Endothelial cell of umbilical vein (primary cell): ENCODE measurements at regions not wholly inside any gene's neighbourhood (a gene's known extent, or its start where the extent isn't known, plus 50 kb on each side); places are given as distances from the start of the nearest gene placed in this dataset.

Source experiments
- BruUV-seq: library from RNA; stranded (reverse); fragments of 400-500 nt; replicated peaks from 2 replicates; lab custom pipeline; 2021; lab: Mats Ljungman, UMichigan
- CTCF ChIA-PET: fragments of 300-600, 350-600 bp; sonication (Branson Sonifier 250); formaldehyde crosslinking; loops from one replicate; lab custom pipeline; 2021; ENCODE audit warnings: antibody characterized with exemption, inconsistent platforms; lab: Charles Lee
- POLR2A ChIA-PET: fragments of 300-600, 350-600 bp; sonication (Branson Sonifier 250); formaldehyde crosslinking; loops from one replicate; lab custom pipeline; 2021; ENCODE audit warnings: antibody characterized with exemption, inconsistent platforms; lab: Charles Lee
- DNase-seq: peaks from one replicate; pipeline ENCODE4 v3.0.0-alpha.2; 2011; ENCODE audit warnings: low read depth, low spot score
- FAIRE-seq: peaks from 2 replicates; lab custom pipeline; 2011; peaks lifted over from hg19 to GRCh38; lab: Jason Lieb, UNC
- H2AFZ ChIP-seq: 2 replicates; pipeline ENCODE4 v1.6.0; 2012; ENCODE audit warnings: low read depth, low read length, control low read depth, inconsistent platforms
- H3K27ac ChIP-seq: 2 replicates; pipeline ENCODE4 v1.5.1; 2011; ENCODE audit warnings: low read depth, mild to moderate bottlenecking, control low read depth, low read length, moderate library complexity; ENCODE audit not compliant: insufficient read depth
- H3K27me3 ChIP-seq, 2 experiments: 2 replicates each; pipeline versions ENCODE4 v1.6.0 to v1.6.1; 2011; ENCODE audit warnings: low read length in 2 of 2, mixed read lengths in 1 of 2; ENCODE audit not compliant: control insufficient read depth in 2 of 2, insufficient read depth in 2 of 2
- H3K36me3 ChIP-seq, 2 experiments: 2 replicates in 1 of 2; 3 replicates in 1 of 2; pipeline ENCODE4 v1.5.1; 2011; ENCODE audit warnings: low read length in 2 of 2, mild to moderate bottlenecking in 1 of 2, moderate library complexity in 1 of 2; ENCODE audit not compliant: control insufficient read depth in 2 of 2, insufficient read depth in 2 of 2; ENCODE audit errors: extremely low read depth in 1 of 2
- H3K4me1 ChIP-seq: 3 replicates; pipeline ENCODE4 v1.5.1; 2011; ENCODE audit warnings: mild to moderate bottlenecking, low read length; ENCODE audit not compliant: control insufficient read depth, insufficient read depth; ENCODE audit errors: extremely low read depth
- H3K4me2 ChIP-seq: 2 replicates; pipeline ENCODE4 v1.6.1; 2011; ENCODE audit warnings: low read length, control low read depth, mixed read lengths; ENCODE audit not compliant: insufficient read depth
- H3K4me3 ChIP-seq, 3 experiments: fragments of 200-600 bp in 1 of 3; sonication (generic), shearing (Covaris generic) in 1 of 3; replicated peaks in 1 of 3; 2 replicates each; pipeline ENCODE4 v1.5.1; 2011 to 2016; ENCODE audit warnings: control low read depth in 3 of 3, low read length in 3 of 3, mild to moderate bottlenecking in 2 of 3, inconsistent platforms in 1 of 3, low read depth in 1 of 3, moderate library complexity in 1 of 3; ENCODE audit not compliant: insufficient read depth in 1 of 3
- H3K79me2 ChIP-seq: 2 replicates; pipeline ENCODE4 v1.6.0; 2012; ENCODE audit warnings: low read length, inconsistent platforms; ENCODE audit not compliant: control insufficient read depth, insufficient read depth
- H3K9ac ChIP-seq: replicated peaks from 2 replicates; pipeline ENCODE3; 2011; ENCODE audit warnings: low read length, control low read depth; ENCODE audit not compliant: insufficient read depth; ENCODE audit errors: extremely low read depth
- H3K9me1 ChIP-seq: replicated peaks from 3 replicates; pipeline ENCODE4 v1.6.0; 2011; ENCODE audit warnings: mild to moderate bottlenecking, low read length; ENCODE audit not compliant: control insufficient read depth, insufficient read depth; ENCODE audit errors: extremely low read depth
- H3K9me3 ChIP-seq: replicated peaks from 2 replicates; pipeline ENCODE4 v1.5.1; 2012; ENCODE audit warnings: low read length, inconsistent platforms; ENCODE audit not compliant: control insufficient read depth, insufficient read depth
- H4K20me1 ChIP-seq: replicated peaks from 2 replicates; pipeline ENCODE3; 2011; ENCODE audit warnings: mild to moderate bottlenecking, low read length; ENCODE audit not compliant: control insufficient read depth, insufficient read depth; ENCODE audit errors: extremely low read depth
- CTCF ChIP-seq, 2 donors: IDR thresholded peaks; 1 replicate in 1 of 2; 2 replicates in 1 of 2; pipeline ENCODE4 v1.5.1; 2011; ENCODE audit warnings: low read length in 2 of 2, mild to moderate bottlenecking in 2 of 2, moderate library complexity in 2 of 2, control low read depth in 1 of 2, inconsistent platforms in 1 of 2, low read depth in 1 of 2; ENCODE audit not compliant: insufficient read depth in 1 of 2; ENCODE audit errors: extremely low read depth in 1 of 2
- EZH2 ChIP-seq: IDR thresholded peaks from 2 replicates; pipeline ENCODE4 v1.6.1; 2012; ENCODE audit warnings: borderline replicate concordance, low read depth, mild to moderate bottlenecking, moderate library complexity, low read length, inconsistent platforms; ENCODE audit not compliant: severe bottlenecking
- FOS ChIP-seq: IDR thresholded peaks from 2 replicates; pipeline ENCODE4 v1.6.1; 2011; ENCODE audit warnings: mild to moderate bottlenecking, low read length, moderate library complexity, borderline replicate concordance; ENCODE audit not compliant: insufficient read depth
- GATA2 ChIP-seq: IDR thresholded peaks from 2 replicates; pipeline ENCODE4 v1.7.0; 2011; ENCODE audit warnings: low read depth, mild to moderate bottlenecking, moderate library complexity, mixed read lengths, low read length; ENCODE audit not compliant: insufficient read length, insufficient read depth
- JUN ChIP-seq: IDR thresholded peaks from 2 replicates; pipeline ENCODE4 v1.6.1; 2011; ENCODE audit warnings: borderline replicate concordance, low read depth; ENCODE audit not compliant: insufficient read length, insufficient read depth
- MAX ChIP-seq: IDR thresholded peaks from 2 replicates; pipeline ENCODE4 v1.6.1; 2011; ENCODE audit not compliant: insufficient read depth, insufficient read length
- MYC ChIP-seq: IDR thresholded peaks from one replicate; pipeline ENCODE4 v1.6.1; 2011; ENCODE audit warnings: mild to moderate bottlenecking, low read depth, low read length
- POLR2A ChIP-seq: IDR thresholded peaks from 2 replicates; pipeline ENCODE4 v1.6.1; 2012; ENCODE audit warnings: low read depth, mild to moderate bottlenecking, control low read depth, low read length
- POLR2AphosphoS5 ChIP-seq: IDR thresholded peaks from 2 replicates; pipeline ENCODE4 v1.6.1; 2012; ENCODE audit warnings: low read depth, mild to moderate bottlenecking, control low read depth, low read length, moderate library complexity; ENCODE audit not compliant: insufficient read depth
- dilution Hi-C: fragments of 300-500 bp; cut with MboI; formaldehyde crosslinking; loops from one replicate; pipeline ENCODE4 v1.15.0; 2019; ENCODE audit warnings: low sequenced_read_pairs; ENCODE audit not compliant: extremely low pct_ligation_motif_present
- intact Hi-C: fragments of 100-400 bp; cut with micrococcal nuclease; formaldehyde crosslinking; loops from one replicate; pipeline ENCODE4 v1.10.0; 2022

- Histone ChIP-seq H3K4me1 (peaks cover 32% of the 10 kb centered on the region), H3K4me2 (no peak overlapping the region), H3K36me3 (no peaks in the 10 kb centered on the region), H4K20me1 (no peaks in the 10 kb centered on the region), H3K79me2 (no peaks in the 10 kb centered on the region), H3K4me3 (no peak overlapping the region), H3K9me1 (no peaks in the 10 kb centered on the region), H3K27me3 (peaks cover 0 to 2% of the 10 kb centered on the region in 2 experiments), H2AFZ (no peak overlapping the region), H3K27ac (no peak overlapping the region), H3K9me3 (no peaks in the 10 kb centered on the region), H3K9ac (no peak overlapping the region)
- TF ChIP-seq GATA2 (no peak), POLR2A (no peak), JUN (no peak), FOS (no peak), CTCF (IDR thresholded peaks at IDR 0.05; ENCODE audit: extremely low read depth in 1 of 2, insufficient read depth in 1 of 2, low read depth in 1 of 2, low read length in 2 of 2) (no peak), MAX (no peak), MYC (no peak), EZH2 (no peak), POLR2AphosphoS5 (no peak)
- no peak for FAIRE-seq
- no TSS peak for BruUV-seq
- DNase-seq: no peak
- intact Hi-C loops: no loop called here
- ChIA-PET CTCF (interaction anchor here (1.6 to 3.1 kb wide), 3 partner anchors 14 to 92 kb away, joined by 3 to 14 read pairs (median 5); no protein-coding TSS in a partner anchor), POLR2A (interaction anchor here (0.7 to 1.9 kb wide), 2 partner anchors 9 to 17 kb away, joined by 3 to 13 read pairs; no protein-coding TSS in a partner anchor)
- dilution Hi-C loops: no loop called here
Measured at GRCh38 chr2:160649698-160650097, 156.1 kb upstream of the RBMS1 start.
